GM21515 (cell line): ENCODE measurements at regions not wholly inside any gene's neighbourhood (a gene's known extent, or its start where the extent isn't known, plus 50 kb on each side); places are given as distances from the start of the nearest gene placed in this dataset.

Experiments used
- ATAC-seq: cut with Tn5 transposase; IDR thresholded peaks from one replicate; pipeline ENCODE4 v1.9.1; 2021; ENCODE audit not compliant: unreplicated experiment

- no peak for ATAC-seq
Measured at GRCh38 chr2:59307196-59307595, 1066.1 kb upstream of the FANCL start.

DNA sequence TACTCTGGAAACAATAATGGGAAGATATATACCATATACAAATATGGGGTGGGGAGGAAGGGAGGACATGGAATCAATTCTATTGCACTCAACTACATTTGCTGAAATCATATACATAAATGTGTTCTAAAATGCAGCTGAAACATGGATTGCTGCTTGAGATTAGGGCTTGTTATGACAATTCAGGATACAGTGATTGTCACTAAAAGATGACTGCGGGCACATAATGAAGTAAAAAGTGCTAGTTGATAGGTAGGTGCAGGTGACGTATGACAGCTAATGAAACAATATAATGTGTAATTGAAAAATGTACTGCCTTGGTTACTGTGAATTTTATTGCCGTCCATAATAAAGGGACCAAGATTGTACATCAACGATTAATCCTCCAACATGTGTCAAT, 1062.1 kb upstream of the FANCL start:
- no peak for ATAC-seq

DNA sequence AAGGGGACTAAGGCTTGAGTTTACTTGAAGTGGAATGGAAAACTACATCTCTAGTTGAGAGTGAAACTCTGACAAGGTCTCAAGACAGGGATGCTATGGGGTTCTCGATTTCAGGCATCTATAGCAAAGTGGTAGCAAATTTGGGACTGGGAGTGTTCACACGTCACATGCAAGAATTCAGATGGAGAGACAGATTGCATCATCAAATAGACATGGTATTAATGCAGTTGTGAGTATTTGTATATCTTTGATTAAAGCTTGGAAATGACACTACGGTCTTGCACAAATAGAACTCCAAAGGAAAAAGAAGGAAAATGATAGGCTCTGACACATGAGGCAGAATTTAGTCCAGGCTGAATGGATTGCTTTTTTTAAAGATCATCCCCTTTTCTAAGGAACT, 1061.6 kb upstream of the FANCL start:
- ATAC-seq, result no peak

GRCh38 chr2:59301466-59302402, 1060.6 kb upstream of the FANCL start:
- peak; percentile 64 for ATAC-seq

DNA sequence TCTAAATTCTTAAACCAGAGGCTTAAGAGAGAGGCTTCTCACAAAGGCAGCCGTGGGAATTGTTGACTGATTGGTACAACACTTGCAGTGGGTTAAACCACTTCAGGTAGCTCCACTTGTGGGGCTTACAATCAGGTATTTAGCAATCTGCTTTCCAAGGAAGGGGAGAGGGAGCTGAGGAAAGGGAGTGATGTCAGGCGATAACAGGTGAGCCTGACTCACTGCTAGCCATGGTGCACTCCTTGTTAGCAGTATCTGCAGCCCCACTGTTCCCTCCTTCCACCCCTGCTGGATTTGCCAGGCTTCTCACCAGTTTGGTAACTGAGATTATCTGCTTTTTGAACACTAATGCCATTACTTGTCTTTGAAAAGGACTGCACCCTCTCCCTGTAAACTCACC, 1056.7 kb upstream of the FANCL start:
- no peak for ATAC-seq

DNA sequence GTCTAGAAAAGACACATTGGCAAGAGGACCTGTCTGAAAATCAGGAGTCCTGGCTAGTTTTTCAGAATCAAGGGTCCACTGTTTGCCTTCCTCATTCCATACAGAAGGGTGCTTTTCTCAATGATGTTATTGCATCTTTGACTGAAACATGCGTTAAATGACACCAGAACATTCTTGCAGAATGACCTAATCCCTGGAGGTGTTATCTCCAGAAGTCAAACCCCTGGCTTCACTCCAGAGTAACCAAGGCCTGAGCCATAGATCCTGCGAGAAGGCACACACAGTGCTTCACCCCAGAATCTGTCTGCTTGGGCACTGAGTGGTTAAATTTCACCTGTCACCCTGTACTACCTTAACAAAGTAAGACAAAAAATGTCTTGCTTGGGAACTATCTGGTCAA, 1055.2 kb upstream of the FANCL start:
- no peak for ATAC-seq

DNA sequence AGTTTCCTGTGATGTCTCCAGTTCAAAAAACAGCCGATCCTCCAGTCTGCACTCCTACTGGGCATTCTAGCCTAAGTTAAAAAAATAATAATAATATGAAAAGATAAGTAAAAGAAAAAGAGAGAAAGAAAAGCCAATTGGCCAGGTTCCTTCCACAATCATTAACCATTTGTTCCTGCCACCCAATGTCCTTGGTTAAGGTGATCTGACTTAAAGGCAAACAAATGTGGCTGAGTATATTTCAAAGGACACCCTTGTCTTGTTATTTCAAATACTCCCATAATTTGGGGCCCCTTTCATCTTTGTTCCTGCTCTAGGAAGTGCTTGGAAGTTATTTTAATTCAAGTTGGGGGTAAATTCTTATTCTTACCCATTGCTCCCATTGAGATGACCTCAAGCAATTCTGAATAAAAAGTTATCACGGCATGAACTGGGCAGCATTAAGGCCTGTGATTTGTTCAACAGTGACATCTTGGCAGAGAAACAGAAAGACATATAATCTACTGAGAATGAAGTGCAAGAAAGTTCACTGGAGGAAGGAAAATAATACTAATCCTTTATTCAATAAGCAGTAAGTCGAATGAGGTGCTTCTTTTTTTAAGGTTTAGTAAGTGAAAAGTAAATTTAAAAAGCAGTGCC, 1054.5 kb upstream of the FANCL start:
- ATAC-seq, result no peak

DNA sequence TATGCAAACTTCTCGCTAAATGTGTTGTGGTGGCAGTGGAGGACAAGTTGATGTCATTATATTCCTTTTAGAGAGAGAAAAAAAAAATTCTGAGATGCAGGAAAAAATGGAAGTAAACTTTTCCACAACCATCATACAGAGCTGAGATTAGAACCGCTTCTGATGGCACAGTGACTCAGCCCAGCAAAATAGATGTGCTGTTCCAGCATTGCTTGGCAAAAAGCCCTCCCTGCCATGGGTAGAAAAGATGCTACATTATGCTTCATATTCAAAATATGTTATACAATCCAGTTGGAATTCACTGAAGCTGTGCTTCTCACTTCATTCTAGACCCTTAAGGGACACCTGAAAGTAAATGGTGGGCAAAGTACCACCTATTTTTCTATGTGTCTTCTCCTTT, 1047.6 kb upstream of the FANCL start:
- ATAC-seq, result no peak

DNA sequence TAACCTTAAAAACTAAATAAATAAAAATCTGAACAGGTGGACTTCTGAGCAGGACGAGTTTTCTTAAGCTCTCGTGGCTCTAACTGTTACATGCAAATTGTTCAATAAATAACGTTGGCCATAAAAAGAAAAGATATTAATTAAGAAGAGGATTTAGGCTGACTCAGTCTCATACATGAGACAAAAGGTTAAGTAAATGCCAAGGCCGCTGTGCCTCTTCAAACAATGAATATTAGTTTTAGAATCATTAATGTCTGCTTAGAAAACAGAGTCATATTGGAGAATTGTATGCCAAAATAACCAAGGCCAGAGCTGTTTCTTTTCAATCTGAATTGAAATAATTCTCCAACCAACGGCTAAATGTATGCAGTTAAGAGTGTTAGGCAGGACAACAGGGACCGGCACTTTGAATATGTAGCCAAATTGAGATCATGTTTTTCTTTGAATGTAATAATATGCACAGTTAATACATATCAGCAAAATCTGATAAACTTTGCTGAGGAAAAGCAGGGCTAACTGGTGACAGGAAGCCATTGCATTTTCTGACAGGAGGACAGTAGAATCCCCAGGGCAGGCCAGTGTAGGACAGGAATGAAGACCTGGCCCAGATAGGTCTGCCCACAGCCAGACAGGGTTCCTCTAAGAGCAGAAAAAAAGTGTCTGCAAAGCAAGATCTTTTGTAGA, 1041.4 kb upstream of the FANCL start:
- ATAC-seq, result no peak

DNA sequence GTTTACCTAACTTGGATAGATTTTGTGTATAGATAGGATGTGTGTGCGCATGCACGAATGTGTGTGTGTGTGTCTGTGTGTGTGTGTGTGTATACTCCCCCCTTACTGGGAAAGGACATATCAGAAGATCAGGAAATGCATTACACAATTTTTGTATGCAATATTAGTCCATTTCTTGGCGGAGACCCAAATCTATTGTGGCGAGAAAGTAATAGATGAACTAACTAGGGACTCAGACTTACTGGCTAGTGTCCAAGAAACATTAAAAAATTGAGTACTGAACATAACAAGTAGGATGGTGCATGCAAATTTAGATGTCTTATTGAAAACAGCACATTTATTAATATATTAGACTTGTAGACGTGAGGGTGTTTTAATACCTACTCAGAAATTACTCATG, 1036.5 kb upstream of the FANCL start:
- ATAC-seq, result no peak

- ATAC-seq, result no peak
Measured at GRCh38 chr2:59276917-59277316, 1035.8 kb upstream of the FANCL start.

GRCh38 chr2:59276033-59276432, 1034.9 kb upstream of the FANCL start:
- ATAC-seq, result no peak

DNA sequence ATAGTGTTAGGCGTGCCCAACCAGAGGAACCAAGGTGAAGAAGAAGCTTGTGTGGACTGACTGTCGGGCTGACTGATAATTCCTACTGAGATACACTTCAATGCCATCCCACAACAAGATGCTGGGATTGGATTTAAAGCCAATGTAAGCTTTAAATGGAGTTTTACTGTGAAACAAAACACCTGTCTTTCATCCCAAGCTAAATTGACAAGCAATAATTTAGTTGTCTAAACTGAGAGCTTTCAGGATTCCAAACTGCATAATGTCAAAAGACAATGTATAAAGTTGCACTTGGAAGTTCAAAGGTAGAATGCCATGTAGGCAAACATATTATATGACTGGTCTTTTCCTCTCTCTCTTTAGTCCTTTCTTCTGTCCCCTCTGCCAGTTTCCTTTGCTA, 1025.3 kb upstream of the FANCL start:
- no peak for ATAC-seq

DNA sequence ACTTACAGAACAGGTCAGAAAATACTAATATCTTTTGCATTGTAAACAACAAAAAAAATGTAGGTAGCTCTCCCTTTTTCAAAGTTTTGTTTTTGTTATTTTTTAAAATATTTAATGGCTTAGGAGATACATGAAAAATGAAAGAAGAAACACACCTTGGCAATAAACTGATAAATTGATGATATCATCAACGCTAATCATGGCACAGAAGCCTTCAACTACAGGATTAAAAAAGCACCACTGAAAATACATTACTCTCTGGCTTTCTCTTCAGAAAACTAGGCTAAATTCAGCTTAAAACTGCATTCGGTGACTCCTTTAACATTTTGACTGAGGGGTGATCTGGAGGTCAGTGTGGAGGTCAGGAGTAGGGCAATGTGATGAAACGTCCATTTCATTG, 1018.8 kb upstream of the FANCL start:
- ATAC-seq, result no peak

DNA sequence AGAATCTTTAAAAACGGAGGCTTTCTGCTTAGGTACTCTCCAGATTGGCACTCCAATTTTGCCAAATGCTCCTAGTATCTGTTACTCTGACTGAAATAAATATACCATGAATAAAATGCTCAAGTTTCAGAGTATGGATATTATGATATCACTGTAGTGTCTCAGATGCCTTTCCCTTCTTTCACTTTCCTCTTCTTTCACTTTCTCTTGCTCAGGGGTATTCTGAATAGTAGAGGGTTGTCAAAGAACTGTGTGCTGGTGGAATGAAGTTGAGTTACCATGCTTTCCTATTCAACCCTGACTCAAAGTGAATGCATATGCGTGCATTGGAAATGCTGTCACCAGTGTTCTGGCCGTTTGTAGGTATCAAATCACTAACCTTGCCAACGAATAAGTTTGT, 1015.2 kb upstream of the FANCL start:
- no peak for ATAC-seq

- ATAC-seq, result no peak
Measured at GRCh38 chr2:59254279-59254678, 1013.2 kb upstream of the FANCL start.

- no peak for ATAC-seq
Measured at GRCh38 chr2:59250307-59250677, 1009.2 kb upstream of the FANCL start.

GRCh38 chr2:59249441-59250306, 1008.5 kb upstream of the FANCL start:
- no peak for ATAC-seq

DNA sequence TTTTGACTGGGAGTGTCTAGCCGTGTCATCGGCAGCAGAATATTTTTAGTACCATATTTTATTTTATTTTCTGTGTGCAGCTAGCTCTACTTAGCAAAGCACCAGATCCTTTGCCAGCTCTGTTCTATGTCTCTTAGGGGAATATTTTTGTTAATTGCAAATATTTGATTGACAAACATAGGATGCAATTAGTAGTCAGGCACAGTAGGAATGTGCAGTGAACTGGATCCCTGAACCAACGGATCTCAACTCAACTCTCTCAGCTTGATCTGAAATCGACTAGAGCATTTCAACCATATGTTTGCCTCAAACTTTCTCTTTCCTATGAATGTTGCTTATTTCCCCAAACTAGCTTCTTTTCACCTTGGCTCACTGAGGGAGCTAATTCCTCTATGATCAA, 998.0 kb upstream of the FANCL start:
- no peak for ATAC-seq

DNA sequence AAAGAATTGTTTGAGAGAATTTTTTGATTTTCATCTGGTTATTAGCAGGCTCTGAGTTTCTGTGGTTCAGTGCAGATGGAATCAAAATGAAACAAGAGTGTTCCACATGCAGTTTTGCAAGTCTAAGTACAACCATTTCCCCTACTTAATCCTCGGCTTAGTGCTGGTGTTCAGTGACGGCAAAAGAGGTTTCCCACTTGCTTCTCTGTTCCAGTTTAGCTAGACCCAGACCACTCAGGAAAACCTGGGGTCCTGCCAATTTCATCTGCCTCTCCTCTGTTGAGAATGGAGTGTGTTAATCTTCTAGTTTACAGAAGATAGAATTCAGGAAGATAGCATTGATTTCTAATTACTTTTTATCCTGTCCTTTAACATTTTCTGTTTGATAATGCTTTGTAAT, 996.2 kb upstream of the FANCL start:
- no peak for ATAC-seq

- no peak for ATAC-seq
Measured at GRCh38 chr2:59236723-59237122, 995.6 kb upstream of the FANCL start.
